H1 (cell line): ENCODE measurements at regions not wholly inside any gene's neighbourhood (a gene's known extent, or its start where the extent isn't known, plus 50 kb on each side); places are given as distances from the start of the nearest gene placed in this dataset.

Source experiments
- MAX ChIP-seq: IDR thresholded peaks from 2 replicates; pipeline ENCODE4 v1.6.1; 2012; ENCODE audit warnings: inconsistent platforms
- RXRA ChIP-seq: IDR thresholded peaks from 2 replicates; pipeline ENCODE4 v1.6.1; 2011; ENCODE audit warnings: low read depth, mild to moderate bottlenecking, low read length, moderate library complexity; ENCODE audit not compliant: insufficient read depth

- TF ChIP-seq RXRA (no peak), MAX (no peak)
These were observed 77.5 kb upstream of the SP8 start (continued) for GRCh38 chr7:20864221-20864620.
